GM19397 (cell line): ENCODE measurements at regions not wholly inside any gene's neighbourhood (a gene's known extent, or its start where the extent isn't known, plus 50 kb on each side); places are given as distances from the start of the nearest gene placed in this dataset.
"Not testable (repeated sequence)": the region's sequence is repeated elsewhere in the genome, so short reads cannot be mapped to it uniquely, and the experiment has no call there.

Experiments used
- ATAC-seq: cut with Tn5 transposase; IDR thresholded peaks from one replicate; pipeline ENCODE4 v1.9.1; 2021; ENCODE audit warnings: mild to moderate bottlenecking, moderate library complexity; ENCODE audit not compliant: unreplicated experiment

- ATAC-seq = no peak
Observed at GRCh38 chr4:149211876-149212275, 603.8 kb downstream of the IQCM start.

- no peak for ATAC-seq
Observed at GRCh38 chr4:149203256-149204001, 612.2 kb downstream of the IQCM start.

- ATAC-seq = no peak
Observed at GRCh38 chr4:149202117-149202516, 613.5 kb downstream of the IQCM start.

- ATAC-seq = no peak
Observed at GRCh38 chr4:149199594-149199993, 616.0 kb downstream of the IQCM start.

GRCh38 chr4:149194061-149194460, 621.6 kb downstream of the IQCM start:
- no peak for ATAC-seq

- no peak for ATAC-seq
Observed at GRCh38 chr4:149187726-149188125, 627.9 kb downstream of the IQCM start.

- ATAC-seq = no peak
Observed at GRCh38 chr4:149183638-149184037, 632.0 kb downstream of the IQCM start.

- ATAC-seq = not testable (repeated sequence)
Observed at GRCh38 chr4:149181459-149181858, 634.2 kb downstream of the IQCM start.

GRCh38 chr4:149176039-149176438, 639.6 kb downstream of the IQCM start:
- no peak for ATAC-seq

GRCh38 chr4:149175549-149175948, 640.1 kb downstream of the IQCM start:
- ATAC-seq = no peak

GRCh38 chr4:149173241-149174013, 642.2 kb downstream of the IQCM start:
- ATAC-seq = no peak

- ATAC-seq = no peak
Observed at GRCh38 chr4:149168645-149169044, 647.0 kb downstream of the IQCM start.

- ATAC-seq = no peak
Observed at GRCh38 chr4:149166876-149167275, 648.8 kb downstream of the IQCM start.

- ATAC-seq = no peak
Observed at GRCh38 chr4:149166365-149166764, 649.3 kb downstream of the IQCM start.

GRCh38 chr4:149164282-149164681, 651.4 kb downstream of the IQCM start:
- no peak for ATAC-seq

- no peak for ATAC-seq
Observed at GRCh38 chr4:149161247-149161646, 654.4 kb downstream of the IQCM start.

GRCh38 chr4:149160370-149160769, 655.3 kb downstream of the IQCM start:
- no peak for ATAC-seq

GRCh38 chr4:149158817-149159216, 656.8 kb downstream of the IQCM start:
- no peak for ATAC-seq

- no peak for ATAC-seq
Observed at GRCh38 chr4:149145803-149146202, 669.8 kb downstream of the IQCM start.

- ATAC-seq = no peak
Observed at GRCh38 chr4:149144060-149144459, 671.6 kb downstream of the IQCM start.

- no peak for ATAC-seq
Observed at GRCh38 chr4:149141391-149141790, 674.3 kb downstream of the IQCM start.

- no peak for ATAC-seq
Observed at GRCh38 chr4:149140841-149141240, 674.8 kb downstream of the IQCM start.
